GM12864 (cell line): ENCODE measurements at regions not wholly inside any gene's neighbourhood (a gene's known extent, or its start where the extent isn't known, plus 50 kb on each side); places are given as distances from the start of the nearest gene placed in this dataset.

Experiments
- DNase-seq: peaks from one replicate; pipeline ENCODE4 v3.0.0-alpha.2; 2011; ENCODE audit warnings: low read depth
- H3K4me3 ChIP-seq: 2 replicates; pipeline ENCODE4 v1.5.1; 2011; ENCODE audit warnings: mild to moderate bottlenecking, low read depth, low read length, control low read depth
- CTCF ChIP-seq: IDR thresholded peaks from 2 replicates; pipeline ENCODE4 v1.5.1; 2011; ENCODE audit warnings: low read depth, mild to moderate bottlenecking, moderate library complexity, low read length, control low read depth, inconsistent platforms; ENCODE audit errors: missing control alignments

GRCh38 chr12:93323625-93324329 lies 53.9 kb upstream of the NUDT4 start:
- H3K4me3 ChIP-seq: no peak overlapping the region
- no peak for DNase-seq
- no peak for TF ChIP-seq CTCF

GRCh38 chr12:93325855-93326254 lies 51.9 kb upstream of the NUDT4 start:
- DNase-seq: no peak
- no peak for TF ChIP-seq CTCF
- no peak overlapping the region for H3K4me3 ChIP-seq
